ENCODE measurements at regions not wholly inside any gene's neighbourhood (a gene's known extent, or its start where the extent isn't known, plus 50 kb on each side); places are given as distances from the start of the nearest gene placed in this dataset.

GRCh38 chr6:155676346-155676745, 220.7 kb upstream of the NOX3 start (continued):
- TF ChIP-seq, protein P1, sequence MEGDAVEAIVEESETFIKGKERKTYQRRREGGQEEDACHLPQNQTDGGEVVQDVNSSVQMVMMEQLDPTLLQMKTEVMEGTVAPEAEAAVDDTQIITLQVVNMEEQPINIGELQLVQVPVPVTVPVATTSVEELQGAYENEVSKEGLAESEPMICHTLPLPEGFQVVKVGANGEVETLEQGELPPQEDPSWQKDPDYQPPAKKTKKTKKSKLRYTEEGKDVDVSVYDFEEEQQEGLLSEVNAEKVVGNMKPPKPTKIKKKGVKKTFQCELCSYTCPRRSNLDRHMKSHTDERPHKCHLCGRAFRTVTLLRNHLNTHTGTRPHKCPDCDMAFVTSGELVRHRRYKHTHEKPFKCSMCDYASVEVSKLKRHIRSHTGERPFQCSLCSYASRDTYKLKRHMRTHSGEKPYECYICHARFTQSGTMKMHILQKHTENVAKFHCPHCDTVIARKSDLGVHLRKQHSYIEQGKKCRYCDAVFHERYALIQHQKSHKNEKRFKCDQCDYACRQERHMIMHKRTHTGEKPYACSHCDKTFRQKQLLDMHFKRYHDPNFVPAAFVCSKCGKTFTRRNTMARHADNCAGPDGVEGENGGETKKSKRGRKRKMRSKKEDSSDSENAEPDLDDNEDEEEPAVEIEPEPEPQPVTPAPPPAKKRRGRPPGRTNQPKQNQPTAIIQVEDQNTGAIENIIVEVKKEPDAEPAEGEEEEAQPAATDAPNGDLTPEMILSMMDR (IDR thresholded peaks at IDR 0.05 in 2 of 3, conservative IDR thresholded peaks at IDR 0.05 in 1 of 3; ENCODE audit: borderline replicate concordance in 1 of 3, insufficient read depth in 1 of 3, low read depth in 2 of 3, low read length in 2 of 3), result no peak
- TF ChIP-seq TCF7L2 (IDR thresholded peaks at IDR 0.05; ENCODE audit: borderline replicate concordance, extremely low read depth, insufficient read depth, insufficient read length) (no peak), SRF (IDR thresholded peaks at IDR 0.05; ENCODE audit: low read depth) (no peak)

GRCh38 chr6:155670655-155671054, 215.0 kb upstream of the NOX3 start:
- H4K20me1 ChIP-seq (ENCODE audit: insufficient read depth), result no peaks in the 10 kb centered on the region
- no peaks in the 10 kb centered on the region for H3K9me3 ChIP-seq (ENCODE audit: control insufficient read depth in 1 of 2, insufficient read depth in 1 of 2, low read depth in 1 of 2, low read length in 2 of 2)
- H3K36me3 ChIP-seq (ENCODE audit: control insufficient read depth in 1 of 2, insufficient read depth in 2 of 2, low read length in 2 of 2), result no peaks in the 10 kb centered on the region
- no peak overlapping the region for H3K4me3 ChIP-seq (replicated peaks in 1 of 2; ENCODE audit: low read depth in 1 of 2, low read length in 2 of 2)
- H3K9me2 ChIP-seq (ENCODE audit: insufficient read depth), result no peaks in the 10 kb centered on the region
- intact Hi-C loops (cut with micrococcal nuclease), result no loop called here
- ChIA-PET POLR2A (no interaction called here), CTCF (no interaction called here), RAD21 (ENCODE audit: low non-redundant PET in 1 of 2, low total read pairs in 2 of 2, uncharacterized antibody in 2 of 2, unreplicated experiment in 2 of 2) (no interaction called here)
- no TSS peak for BruUV-seq (replicated peaks)
- TF ChIP-seq, protein P2, sequence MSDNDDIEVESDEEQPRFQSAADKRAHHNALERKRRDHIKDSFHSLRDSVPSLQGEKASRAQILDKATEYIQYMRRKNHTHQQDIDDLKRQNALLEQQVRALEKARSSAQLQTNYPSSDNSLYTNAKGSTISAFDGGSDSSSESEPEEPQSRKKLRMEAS (IDR thresholded peaks at IDR 0.05), result no peak
- TF ChIP-seq ZBTB33 (IDR thresholded peaks at IDR 0.05; ENCODE audit: extremely low read depth, insufficient replicate concordance, low read length) (no peak), SP1 (IDR thresholded peaks at IDR 0.05; ENCODE audit: low read depth) (no peak), RAD21 (IDR thresholded peaks at IDR 0.05; ENCODE audit: low read depth) (no peak), POLR2A (IDR thresholded peaks at IDR 0.05; ENCODE audit: borderline replicate concordance, extremely low read depth, insufficient read depth, insufficient read length) (no peak), CBX3 (IDR thresholded peaks at IDR 0.05; ENCODE audit: low read depth) (no peak), ZFX (IDR thresholded peaks at IDR 0.05) (no peak)
- DNase-seq (ENCODE audit: low read depth, low spot score) (no peak), ATAC-seq (no peak)
- no peaks in the 10 kb centered on the region for H3K27me3 ChIP-seq (ENCODE audit: insufficient read depth, low read length)
- H3K27ac ChIP-seq (ENCODE audit: low read depth, low read length), result no peak overlapping the region
- H3K4me2 ChIP-seq (ENCODE audit: low read length), result no peak overlapping the region
- H3K4me1 ChIP-seq (ENCODE audit: control insufficient read depth in 1 of 2, insufficient read depth in 2 of 2, low read length in 2 of 2), result no peaks in the 10 kb centered on the region
- H2AFZ ChIP-seq (ENCODE audit: low read depth, low read length, poor library complexity, severe bottlenecking), result no peak overlapping the region
- no peaks in the 10 kb centered on the region for H3K79me2 ChIP-seq (ENCODE audit: insufficient read depth, low read length)
- no peak overlapping the region for H3K9ac ChIP-seq (ENCODE audit: low read length)
